ENCODE measurements at regions not wholly inside any gene's neighbourhood (a gene's known extent, or its start where the extent isn't known, plus 50 kb on each side); places are given as distances from the start of the nearest gene placed in this dataset.

- no peak for TF ChIP-seq CTCF (IDR thresholded peaks at IDR 0.05; ENCODE audit: poor library complexity, severe bottlenecking)
- no peak for TF ChIP-seq RAD21 (conservative IDR thresholded peaks at IDR 0.05)
- no peak for TF ChIP-seq TAF1 (IDR thresholded peaks at IDR 0.05; ENCODE audit: low read depth)
- no peak for TF ChIP-seq MXI1 (conservative IDR thresholded peaks at IDR 0.05; ENCODE audit: poor library complexity, severe bottlenecking)
- TF ChIP-seq REST (IDR thresholded peaks at IDR 0.05; ENCODE audit: borderline replicate concordance) = no peak
- no peak for TF ChIP-seq EP300 (conservative IDR thresholded peaks at IDR 0.05; ENCODE audit: poor library complexity, severe bottlenecking)
Measured at GRCh38 chr6:104541411-104541810, 318.3 kb downstream of the HACE1 start.
